OCI-LY1 (cell line): ENCODE measurements at regions not wholly inside any gene's neighbourhood (a gene's known extent, or its start where the extent isn't known, plus 50 kb on each side); places are given as distances from the start of the nearest gene placed in this dataset.

ENCODE experiments used
- EZH2 ChIP-seq: fragments of 200-600 bp; sonication (generic), shearing (Covaris generic); IDR thresholded peaks from 2 replicates; pipeline ENCODE4 v1.8.0; 2017; ENCODE audit warnings: borderline replicate concordance, mixed run types, mild to moderate bottlenecking, antibody characterized with exemption, low read length, moderate library complexity, mixed read lengths
- TF ChIP-seq, protein P1 (sequence below): fragments of 200-600 bp; sonication (generic), shearing (Covaris generic); IDR thresholded peaks from 2 replicates; pipeline ENCODE4 v1.5.1; 2017; ENCODE audit warnings: mild to moderate bottlenecking, antibody characterized with exemption, low read length, moderate library complexity, mixed read lengths

DNA sequence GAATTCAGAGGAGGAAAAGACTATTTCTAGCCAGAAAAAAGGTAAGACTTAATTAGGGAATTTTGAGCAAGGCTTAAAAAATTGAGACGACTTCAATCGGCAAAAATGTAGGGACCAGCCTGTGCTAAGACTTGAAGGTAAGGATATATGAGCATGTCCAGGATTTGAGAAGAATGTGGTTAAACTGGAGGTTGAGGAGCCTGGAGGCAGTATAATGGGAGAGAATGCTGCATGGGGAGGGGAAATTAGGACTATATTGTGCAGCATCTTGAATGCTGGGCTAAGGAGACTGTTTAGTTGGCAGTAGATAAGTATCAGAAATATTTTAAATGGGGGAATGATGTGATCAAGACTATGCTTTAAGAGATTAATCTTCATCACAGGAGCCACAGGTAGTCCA, 53.1 kb upstream of the PCGF5 start:
- TF ChIP-seq EZH2, result no peak
- TF ChIP-seq, protein P1, sequence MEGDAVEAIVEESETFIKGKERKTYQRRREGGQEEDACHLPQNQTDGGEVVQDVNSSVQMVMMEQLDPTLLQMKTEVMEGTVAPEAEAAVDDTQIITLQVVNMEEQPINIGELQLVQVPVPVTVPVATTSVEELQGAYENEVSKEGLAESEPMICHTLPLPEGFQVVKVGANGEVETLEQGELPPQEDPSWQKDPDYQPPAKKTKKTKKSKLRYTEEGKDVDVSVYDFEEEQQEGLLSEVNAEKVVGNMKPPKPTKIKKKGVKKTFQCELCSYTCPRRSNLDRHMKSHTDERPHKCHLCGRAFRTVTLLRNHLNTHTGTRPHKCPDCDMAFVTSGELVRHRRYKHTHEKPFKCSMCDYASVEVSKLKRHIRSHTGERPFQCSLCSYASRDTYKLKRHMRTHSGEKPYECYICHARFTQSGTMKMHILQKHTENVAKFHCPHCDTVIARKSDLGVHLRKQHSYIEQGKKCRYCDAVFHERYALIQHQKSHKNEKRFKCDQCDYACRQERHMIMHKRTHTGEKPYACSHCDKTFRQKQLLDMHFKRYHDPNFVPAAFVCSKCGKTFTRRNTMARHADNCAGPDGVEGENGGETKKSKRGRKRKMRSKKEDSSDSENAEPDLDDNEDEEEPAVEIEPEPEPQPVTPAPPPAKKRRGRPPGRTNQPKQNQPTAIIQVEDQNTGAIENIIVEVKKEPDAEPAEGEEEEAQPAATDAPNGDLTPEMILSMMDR, result no peak
